SK-N-SH treated with all-trans-retinoic acid at 6 μM for 48 hours (cell line): ENCODE measurements at regions not wholly inside any gene's neighbourhood (a gene's known extent, or its start where the extent isn't known, plus 50 kb on each side); places are given as distances from the start of the nearest gene placed in this dataset.

ENCODE experiments used
- ATAC-seq: fragments of 200-7000 bp; cut with Tn5 transposase; 3 replicates; pipeline ENCODE4 v1.9.1; 2020; ENCODE audit warnings: mild to moderate bottlenecking, moderate library complexity
- ARNTL ChIP-seq: fragments of 450-650 bp; formaldehyde crosslinking; IDR thresholded peaks from 2 replicates; pipeline ENCODE4 v1.5.0; 2020; ENCODE audit warnings: low read depth, mild to moderate bottlenecking, moderate library complexity, borderline replicate concordance
- BACH2 ChIP-seq: fragments of 250-450 bp; sonication (Bioruptor Pico); IDR thresholded peaks from 2 replicates; pipeline ENCODE4 v1.9.0; 2021; ENCODE audit warnings: mild to moderate bottlenecking, borderline replicate concordance
- CSRNP3 ChIP-seq: fragments of 250-450 bp; sonication (Bioruptor Pico); IDR thresholded peaks from 2 replicates; pipeline ENCODE4 v1.5.1; 2021; ENCODE audit warnings: mild to moderate bottlenecking, moderate library complexity
- GLIS3 ChIP-seq: fragments of 250-450 bp; sonication (Bioruptor Pico); IDR thresholded peaks from 2 replicates; pipeline ENCODE4 v1.5.0; 2020; ENCODE audit warnings: mild to moderate bottlenecking, moderate library complexity
- ISL1 ChIP-seq: fragments of 250-450 bp; sonication (Bioruptor Pico); IDR thresholded peaks from 2 replicates; pipeline ENCODE4 v2.1.2; 2022; ENCODE audit warnings: mild to moderate bottlenecking, moderate library complexity
- OSR1 ChIP-seq: fragments of 250-450 bp; sonication (Bioruptor Pico); IDR thresholded peaks from 2 replicates; pipeline ENCODE4 v1.8.0; 2022; ENCODE audit warnings: moderate library complexity, mild to moderate bottlenecking, inconsistent platforms
- PATZ1 ChIP-seq: fragments of 250-450 bp; sonication (Bioruptor Pico); IDR thresholded peaks from 2 replicates; pipeline ENCODE4 v1.8.0; 2020; ENCODE audit warnings: mild to moderate bottlenecking, moderate library complexity, borderline replicate concordance
- PPARA ChIP-seq: fragments of 250-450 bp; sonication (Bioruptor Pico); IDR thresholded peaks from 2 replicates; pipeline ENCODE4 v1.5.0; 2020; ENCODE audit warnings: mild to moderate bottlenecking, borderline replicate concordance
- SNAI2 ChIP-seq: fragments of 250-450 bp; sonication (Bioruptor Pico); IDR thresholded peaks from 2 replicates; pipeline ENCODE4 v1.5.0; 2020; ENCODE audit warnings: mild to moderate bottlenecking, moderate library complexity
- TCF4 ChIP-seq: fragments of 250-450 bp; sonication (Bioruptor Pico); IDR thresholded peaks from 2 replicates; pipeline ENCODE4 v1.8.0; 2021; ENCODE audit warnings: mild to moderate bottlenecking, moderate library complexity, borderline replicate concordance
- TOX ChIP-seq: fragments of 250-450 bp; sonication (Bioruptor Pico); IDR thresholded peaks from 2 replicates; pipeline ENCODE4 v1.8.0; 2021; ENCODE audit warnings: mild to moderate bottlenecking, moderate library complexity, borderline replicate concordance
- ZFP3 ChIP-seq: fragments of 250-450 bp; sonication (Bioruptor Pico); IDR thresholded peaks from 2 replicates; pipeline ENCODE4 v1.5.0; 2020; ENCODE audit warnings: mild to moderate bottlenecking, moderate library complexity
- ZFP30 ChIP-seq: fragments of 450-650 bp; formaldehyde crosslinking; IDR thresholded peaks from 2 replicates; pipeline ENCODE4 v1.5.0; 2022; ENCODE audit warnings: mild to moderate bottlenecking, moderate library complexity
- ZNF8 ChIP-seq: fragments of 450-650 bp; formaldehyde crosslinking; IDR thresholded peaks from 2 replicates; pipeline ENCODE4 v1.5.0; 2020; ENCODE audit warnings: mild to moderate bottlenecking, moderate library complexity

- TF ChIP-seq CSRNP3 (CRISPR knock-in tag) (no peak), TCF4 (CRISPR knock-in tag) (no peak), ZFP30 (no peak), PPARA (CRISPR knock-in tag) (no peak)
- TF ChIP-seq, all 23 proteins: peak for 0
Measured at GRCh38 chrX:40199704-40200103, 101.9 kb upstream of the BCOR start (continued).

GRCh38 chrX:40197071-40197470 lies 99.3 kb upstream of the BCOR start:
- no peak for TF ChIP-seq ZFP30
- TF ChIP-seq, all 23 proteins: peak for 0
- no peak for ATAC-seq

GRCh38 chrX:40195368-40195767 lies 97.6 kb upstream of the BCOR start:
- ATAC-seq: no peak

GRCh38 chrX:40192196-40192595 lies 94.4 kb upstream of the BCOR start:
- TF ChIP-seq ISL1: no peak
- TF ChIP-seq TOX (CRISPR knock-in tag): no peak
- TF ChIP-seq ZNF8 (CRISPR knock-in tag): no peak
- TF ChIP-seq, all 23 proteins: peak for 0
- ATAC-seq: no peak

More at GRCh38 chrX:40195368-40195767, 97.6 kb upstream of the BCOR start:
- TF ChIP-seq PPARA (CRISPR knock-in tag): no peak
- no peak for TF ChIP-seq PATZ1 (CRISPR knock-in tag)
- no peak for TF ChIP-seq SNAI2
- no peak for TF ChIP-seq TOX (CRISPR knock-in tag)
- TF ChIP-seq ZFP30: no peak
- TF ChIP-seq OSR1: no peak
- TF ChIP-seq ARNTL (CRISPR knock-in tag): no peak

- no peak for ATAC-seq
- TF ChIP-seq PPARA (CRISPR knock-in tag) (no peak), PATZ1 (CRISPR knock-in tag) (no peak)
Measured at GRCh38 chrX:40189637-40190036, 91.9 kb upstream of the BCOR start.

- no peak for ATAC-seq
- TF ChIP-seq OSR1 (no peak), PATZ1 (CRISPR knock-in tag) (no peak), GLIS3 (CRISPR knock-in tag) (no peak), CSRNP3 (CRISPR knock-in tag) (no peak), PPARA (CRISPR knock-in tag) (no peak), SNAI2 (no peak), BACH2 (no peak), ZFP3 (CRISPR knock-in tag) (no peak), TOX (CRISPR knock-in tag) (no peak)
Measured at GRCh38 chrX:40188573-40189417, 91.0 kb upstream of the BCOR start.
